ENCODE measurements at regions not wholly inside any gene's neighbourhood (a gene's known extent, or its start where the extent isn't known, plus 50 kb on each side); places are given as distances from the start of the nearest gene placed in this dataset.
"Not testable (repeated sequence)": the region's sequence is repeated elsewhere in the genome, so short reads cannot be mapped to it uniquely, and the experiment has no call there.

DNA sequence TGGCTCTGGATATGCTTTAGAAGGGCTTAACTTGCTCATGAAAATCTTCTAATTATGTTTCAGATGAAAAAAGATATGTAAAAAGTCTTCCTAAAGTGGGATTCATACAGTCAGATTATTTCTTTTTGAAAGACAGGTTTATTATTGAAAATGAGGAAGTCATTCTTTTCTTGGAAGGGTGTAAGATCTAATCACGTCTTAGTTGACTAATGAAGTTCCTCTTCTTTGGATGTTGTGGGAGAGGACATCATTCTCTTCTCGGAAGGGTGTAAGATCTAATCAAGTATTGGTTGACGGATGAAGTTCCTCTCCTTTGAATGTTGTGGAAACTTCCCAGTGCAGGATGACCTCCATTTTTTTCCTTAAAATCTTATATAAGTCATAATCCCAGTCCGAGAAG lies 74.9 kb downstream of the ALG10 start:
- no peak for DNase-seq

DNA sequence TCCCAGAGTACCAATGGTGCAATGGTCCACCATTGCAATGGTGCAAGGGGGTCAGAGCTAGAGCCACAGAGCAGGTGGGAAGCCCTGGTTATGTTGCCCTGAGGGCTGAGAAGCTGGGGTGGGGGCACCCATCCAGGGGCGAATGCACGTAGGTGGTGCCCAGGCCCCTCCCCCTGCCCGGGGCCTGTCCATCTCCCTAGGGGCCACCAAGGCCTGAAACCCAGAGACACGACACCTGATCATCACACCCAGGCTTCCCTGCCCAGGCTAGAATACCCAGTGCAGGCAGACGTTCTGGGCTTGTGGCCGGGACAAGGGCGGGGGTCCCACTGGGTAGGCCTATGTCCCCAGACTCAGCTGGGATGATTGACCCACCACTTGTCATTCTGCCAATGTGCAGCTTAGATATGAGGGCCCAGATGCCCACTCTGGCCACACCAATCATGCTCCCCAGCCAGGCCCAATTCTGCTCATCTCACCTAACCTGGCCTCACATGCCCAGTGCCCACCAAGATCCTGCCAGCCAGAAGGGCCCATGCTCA lies 83.2 kb downstream of the ALG10 start:
- no peak for DNase-seq

DNA sequence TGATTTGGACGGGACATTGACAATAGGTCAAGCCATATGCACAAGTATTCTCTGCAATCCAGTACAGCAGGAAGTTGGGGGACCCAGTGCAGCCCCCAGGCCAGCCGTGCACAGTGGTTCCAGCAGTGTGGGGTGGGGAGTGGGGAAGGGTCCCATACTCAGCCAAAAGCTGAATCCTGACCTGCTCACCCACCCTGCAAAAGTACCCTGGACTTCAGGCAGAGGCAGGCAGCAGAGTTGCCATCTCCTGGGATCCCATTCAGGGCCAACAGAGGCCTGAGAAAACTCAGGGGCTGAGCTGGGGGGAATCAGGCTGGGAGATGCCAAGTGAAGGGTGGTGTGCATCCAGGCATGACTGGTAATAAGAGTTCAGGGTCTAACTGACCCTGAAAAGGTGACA lies 83.9 kb downstream of the ALG10 start:
- DNase-seq, result no peak

DNA sequence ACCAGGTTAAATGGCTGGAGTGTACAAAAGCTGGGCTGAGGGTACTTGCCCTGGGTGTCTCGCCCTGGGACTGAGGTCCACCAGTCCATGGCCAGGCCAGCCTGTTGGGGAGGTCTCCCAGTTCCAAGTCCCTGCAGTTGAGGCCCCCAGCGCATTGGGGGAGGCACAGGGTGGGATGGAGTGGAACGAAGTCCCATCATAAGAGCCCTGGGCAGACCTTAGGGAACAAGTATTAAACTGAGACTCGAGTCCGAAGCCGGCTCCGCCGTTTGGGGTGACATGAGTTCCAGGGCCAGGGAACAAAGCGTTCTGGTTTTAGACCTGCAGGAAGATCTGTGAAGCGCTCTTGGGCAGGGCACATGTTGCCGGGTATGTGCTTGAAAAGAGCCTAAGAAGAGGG lies 84.7 kb downstream of the ALG10 start:
- no peak for DNase-seq

GRCh38 chr12:34107781-34108404 lies 85.6 kb downstream of the ALG10 start:
- DNase-seq, result no peak

GRCh38 chr12:34108405-34108803 lies 86.1 kb downstream of the ALG10 start:
- DNase-seq, result no peak

- no peak for DNase-seq
These were observed 86.7 kb downstream of the ALG10 start for GRCh38 chr12:34108967-34109366.

DNA sequence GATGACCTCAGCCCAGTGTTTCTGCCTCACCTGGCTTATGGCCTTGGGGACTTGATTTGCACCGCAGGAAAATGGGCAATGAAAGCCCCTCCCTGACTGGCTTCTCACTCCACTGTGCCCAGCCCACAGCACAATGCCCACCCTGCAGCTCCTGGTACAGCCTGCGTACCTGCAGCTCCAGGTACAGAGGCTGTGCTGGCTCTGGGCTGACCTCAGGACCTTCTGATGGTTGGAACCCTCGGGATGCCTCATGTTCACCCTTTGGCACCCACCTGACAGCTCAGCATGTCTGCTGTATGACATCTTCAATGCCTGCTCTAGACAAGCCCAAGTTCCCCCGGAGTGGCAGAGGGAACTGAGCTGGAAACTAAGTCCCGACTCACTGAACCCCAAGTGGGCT lies 87.1 kb downstream of the ALG10 start:
- no peak for DNase-seq

DNA sequence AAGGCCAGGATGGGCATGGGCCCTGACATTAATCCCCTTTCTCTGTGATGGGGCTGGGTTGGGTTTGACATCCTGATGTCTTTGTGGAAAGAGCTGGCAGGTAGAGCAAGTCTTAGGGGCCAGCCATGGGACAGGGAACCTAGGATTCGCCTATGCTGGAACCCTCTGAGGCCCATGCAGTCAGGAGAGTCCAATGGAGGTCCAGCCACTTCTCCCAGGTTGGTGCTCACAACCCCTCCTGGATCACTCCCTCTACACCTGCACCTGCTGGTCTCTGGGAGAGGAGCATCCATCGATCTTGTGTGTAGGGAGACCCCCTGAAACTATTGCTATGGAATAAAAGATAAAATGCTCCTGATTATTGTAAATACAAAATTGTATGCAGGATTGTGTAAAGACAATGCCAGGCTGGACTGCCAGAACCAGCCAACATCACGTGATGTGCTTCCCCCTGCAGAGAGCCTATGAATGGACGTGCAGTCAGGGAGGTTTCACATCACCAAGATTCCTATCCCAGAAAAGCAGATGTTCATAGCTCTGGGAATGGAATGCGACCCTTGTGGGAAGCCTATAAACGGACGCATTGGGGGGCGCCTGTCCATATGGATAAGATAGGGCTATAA lies 87.7 kb downstream of the ALG10 start:
- not testable (repeated sequence) for DNase-seq

GRCh38 chr12:34119366-34119765 lies 97.1 kb downstream of the ALG10 start:
- no peak for DNase-seq

- DNase-seq, result no peak
These were observed 99.1 kb downstream of the ALG10 start for GRCh38 chr12:34121360-34121759.

DNA sequence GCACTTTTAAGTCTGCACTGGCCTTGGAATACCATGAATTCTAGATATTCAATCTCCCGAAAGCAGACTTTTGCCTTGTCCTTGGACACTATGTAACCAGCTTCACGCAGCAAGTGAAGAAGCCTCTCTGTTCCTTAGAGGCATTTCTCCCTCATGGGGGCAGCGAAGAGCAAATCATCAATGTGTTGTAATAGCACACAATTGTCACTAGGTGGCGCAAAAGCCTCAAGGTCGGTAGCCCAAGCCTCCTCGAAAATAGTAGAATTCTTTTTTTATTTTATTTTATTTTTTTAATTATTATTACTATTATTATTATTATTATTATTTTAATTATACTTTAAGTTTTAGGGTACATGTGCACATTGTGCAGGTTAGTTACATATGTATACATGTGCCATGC lies 100.8 kb downstream of the ALG10 start:
- peak; percentile 59 for DNase-seq

GRCh38 chr12:34124608-34125007 lies 102.3 kb downstream of the ALG10 start:
- DNase-seq, result no peak

- peak; percentile 22 for DNase-seq
These were observed 103.9 kb downstream of the ALG10 start for GRCh38 chr12:34126239-34126641.

GRCh38 chr12:34126805-34127204 lies 104.5 kb downstream of the ALG10 start:
- DNase-seq, result no peak

DNA sequence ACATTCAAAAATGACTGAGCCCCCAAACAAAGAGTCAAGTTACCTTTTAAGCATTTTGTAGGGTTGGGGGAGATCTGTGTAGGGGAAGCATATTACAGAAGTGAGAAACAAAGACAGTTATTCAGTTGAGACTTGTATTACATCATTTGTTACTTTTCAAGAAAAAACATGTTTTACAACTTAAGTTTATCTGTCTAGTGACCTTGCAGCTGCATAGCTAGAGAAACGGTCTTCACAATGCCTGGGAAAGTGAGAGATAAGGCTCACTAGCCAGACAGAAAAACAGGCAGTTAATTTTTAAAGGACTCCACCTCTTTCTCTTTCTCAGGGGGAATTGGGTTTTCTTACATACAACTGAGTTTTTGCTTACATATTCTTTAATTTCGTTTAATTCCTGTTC lies 105.1 kb downstream of the ALG10 start:
- not testable (repeated sequence) for DNase-seq

GRCh38 chr12:34142430-34142829 lies 120.1 kb downstream of the ALG10 start:
- DNase-seq, result no peak

GRCh38 chr12:34151019-34151418 lies 128.7 kb downstream of the ALG10 start:
- DNase-seq, result no peak

GRCh38 chr12:34163443-34163842 lies 141.1 kb downstream of the ALG10 start:
- no peak for DNase-seq

DNA sequence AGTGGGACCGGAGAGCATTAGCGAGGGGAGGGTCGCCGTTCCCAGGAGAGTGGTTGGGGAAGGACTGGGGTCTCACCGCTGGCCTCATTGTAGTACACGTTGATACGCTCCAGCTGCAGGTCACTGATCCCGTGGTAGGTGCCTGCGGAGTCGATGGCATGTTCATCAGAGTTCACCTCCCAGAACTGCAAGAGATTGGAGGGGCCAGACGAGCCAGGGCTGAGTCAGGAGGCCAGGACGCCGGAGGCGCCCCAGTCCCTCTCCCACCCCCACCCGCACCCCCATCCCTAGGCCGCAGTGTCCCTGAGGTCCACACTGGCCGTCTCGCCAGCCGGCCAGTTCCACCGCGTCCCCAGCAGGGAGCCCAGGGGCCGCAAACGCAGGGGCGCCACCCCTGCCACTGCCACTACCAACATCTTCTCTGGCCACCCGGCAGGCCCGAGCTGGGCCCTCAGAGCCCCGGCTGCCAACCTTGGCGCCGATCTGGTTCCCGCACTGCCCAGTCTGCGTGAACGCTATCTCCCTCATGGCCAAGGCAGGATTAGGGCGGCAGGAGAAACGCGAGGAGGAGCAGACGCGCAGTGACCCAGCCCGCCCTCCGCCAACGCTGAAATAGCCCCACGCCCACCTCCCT lies 144.2 kb downstream of the ALG10 start:
- DNase-seq, result no peak

GRCh38 chr12:34168507-34168906 lies 146.2 kb downstream of the ALG10 start:
- not testable (repeated sequence) for DNase-seq

GRCh38 chr12:34186492-34186891 lies 164.2 kb downstream of the ALG10 start:
- no peak for DNase-seq

DNA sequence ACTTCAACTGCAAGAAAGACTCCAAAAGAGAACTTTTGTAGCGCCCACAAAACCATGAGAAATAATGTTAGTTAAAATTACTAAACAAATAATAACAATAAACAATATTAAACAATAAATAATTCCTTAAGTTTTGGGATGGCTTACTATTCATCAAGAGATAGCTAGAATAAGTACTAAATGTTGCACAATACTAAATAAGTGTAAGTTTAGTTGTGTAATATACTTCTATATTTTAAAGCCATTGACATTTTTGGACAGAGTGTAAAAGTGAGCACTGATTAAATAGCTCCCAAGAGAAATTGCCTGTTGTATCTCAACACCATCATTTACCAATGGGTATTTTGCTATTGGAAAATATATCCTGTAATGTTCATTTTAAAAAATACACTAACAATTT lies 166.7 kb downstream of the ALG10 start:
- no peak for DNase-seq

- no peak for DNase-seq
These were observed 167.8 kb downstream of the ALG10 start for GRCh38 chr12:34190054-34190453.
